Ovary (tissue), 3 donors: ENCODE measurements at regions not wholly inside any gene's neighbourhood (a gene's known extent, or its start where the extent isn't known, plus 50 kb on each side); places are given as distances from the start of the nearest gene placed in this dataset.

ENCODE experiments used
- EP300 ChIP-seq: sonication (generic); formaldehyde crosslinking; IDR thresholded peaks from one replicate; pipeline ENCODE4 v1.6.1; 2017; ENCODE audit warnings: antibody characterized with exemption
- TF ChIP-seq, protein P1 (sequence below), 3 donors: fragments of 450-650 bp in 2 of 3; fragments of 200-600 bp in 1 of 3; IDR thresholded peaks; one replicate each; pipeline versions ENCODE4 v1.5.1 to v1.8.0; 2016 to 2022; ENCODE audit warnings: antibody characterized with exemption in 3 of 3, mild to moderate bottlenecking in 1 of 3
- donor health status: DM: no; HTN: no; CAD: no.

DNA sequence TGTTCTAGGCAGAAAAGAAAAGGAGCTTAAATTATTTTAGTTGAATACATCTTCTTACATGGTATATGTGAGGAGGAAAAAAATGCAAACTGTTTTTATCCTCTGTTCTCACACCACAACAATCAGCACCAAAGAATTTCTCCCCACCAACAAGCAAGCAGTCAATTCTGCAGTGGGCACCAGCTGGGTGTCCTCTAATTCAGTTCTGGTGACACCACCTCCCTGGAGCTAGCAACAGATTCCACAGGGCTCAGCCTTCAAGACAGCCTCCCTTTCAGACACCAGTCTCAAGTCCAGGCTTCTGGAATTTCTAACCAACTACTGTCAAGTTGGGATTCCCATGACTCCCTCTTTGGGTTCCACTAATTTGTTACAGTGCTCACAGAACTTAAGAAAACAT lies 490.2 kb upstream of the IGFBP3 start:
- TF ChIP-seq EP300, result no peak
- TF ChIP-seq, protein P1, sequence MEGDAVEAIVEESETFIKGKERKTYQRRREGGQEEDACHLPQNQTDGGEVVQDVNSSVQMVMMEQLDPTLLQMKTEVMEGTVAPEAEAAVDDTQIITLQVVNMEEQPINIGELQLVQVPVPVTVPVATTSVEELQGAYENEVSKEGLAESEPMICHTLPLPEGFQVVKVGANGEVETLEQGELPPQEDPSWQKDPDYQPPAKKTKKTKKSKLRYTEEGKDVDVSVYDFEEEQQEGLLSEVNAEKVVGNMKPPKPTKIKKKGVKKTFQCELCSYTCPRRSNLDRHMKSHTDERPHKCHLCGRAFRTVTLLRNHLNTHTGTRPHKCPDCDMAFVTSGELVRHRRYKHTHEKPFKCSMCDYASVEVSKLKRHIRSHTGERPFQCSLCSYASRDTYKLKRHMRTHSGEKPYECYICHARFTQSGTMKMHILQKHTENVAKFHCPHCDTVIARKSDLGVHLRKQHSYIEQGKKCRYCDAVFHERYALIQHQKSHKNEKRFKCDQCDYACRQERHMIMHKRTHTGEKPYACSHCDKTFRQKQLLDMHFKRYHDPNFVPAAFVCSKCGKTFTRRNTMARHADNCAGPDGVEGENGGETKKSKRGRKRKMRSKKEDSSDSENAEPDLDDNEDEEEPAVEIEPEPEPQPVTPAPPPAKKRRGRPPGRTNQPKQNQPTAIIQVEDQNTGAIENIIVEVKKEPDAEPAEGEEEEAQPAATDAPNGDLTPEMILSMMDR (IDR thresholded peaks at IDR 0.05), result no peak
